Rectal smooth muscle tissue (tissue), 1 donor: ENCODE measurements at regions not wholly inside any gene's neighbourhood (a gene's known extent, or its start where the extent isn't known, plus 50 kb on each side); places are given as distances from the start of the nearest gene placed in this dataset.

Source experiments
- H3K27ac ChIP-seq: one replicate; pipeline ENCODE4 v1.7.0; 2013; ENCODE audit warnings: low read depth, low read length, inconsistent platforms
- H3K27me3 ChIP-seq: one replicate; pipeline ENCODE4 v1.7.0; 2013; ENCODE audit warnings: low read length; ENCODE audit not compliant: control insufficient read depth, insufficient read depth
- H3K36me3 ChIP-seq: one replicate; pipeline ENCODE4 v1.7.0; 2013; ENCODE audit warnings: low read length; ENCODE audit not compliant: control insufficient read depth, insufficient read depth
- H3K4me1 ChIP-seq: one replicate; pipeline ENCODE4 v1.7.0; 2013; ENCODE audit warnings: low read length; ENCODE audit not compliant: control insufficient read depth, insufficient read depth
- H3K4me3 ChIP-seq: one replicate; pipeline ENCODE4 v1.7.0; 2013; ENCODE audit warnings: low read length
- H3K9ac ChIP-seq: one replicate; pipeline ENCODE4 v1.7.0; 2013; ENCODE audit warnings: low read length

DNA sequence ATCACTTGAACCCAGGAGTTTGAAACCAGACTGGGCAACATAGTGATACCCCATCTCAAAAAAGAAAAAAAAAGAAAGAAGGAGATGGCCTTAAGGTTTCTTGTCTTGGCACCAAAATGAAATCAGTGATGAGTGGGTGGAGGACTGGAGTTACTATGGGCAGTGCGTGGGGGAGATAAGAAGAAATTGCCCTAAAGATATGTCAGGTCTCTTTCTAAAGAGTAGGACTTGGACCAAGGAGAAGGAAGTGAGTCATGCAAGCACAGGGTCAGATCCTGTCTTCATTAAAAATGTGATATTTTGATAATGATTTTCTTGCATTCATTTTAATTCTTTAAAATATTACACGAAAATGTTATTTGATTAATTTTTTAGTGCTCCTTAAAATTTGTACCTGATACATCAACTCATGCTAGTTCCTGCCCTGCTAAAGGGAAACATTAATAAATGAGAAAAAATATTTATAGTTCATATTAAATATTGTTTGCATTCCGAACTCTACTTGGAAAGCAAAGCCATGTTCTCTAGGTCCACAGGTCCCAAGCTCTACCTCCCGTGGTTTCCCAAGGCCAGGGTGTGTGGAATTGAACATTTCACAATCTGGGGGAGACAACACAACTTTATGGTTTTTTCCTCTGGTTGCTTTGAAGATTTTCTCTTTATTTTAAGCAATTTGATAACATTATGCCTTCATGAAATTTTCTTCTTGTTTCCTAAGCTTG lies 62.6 kb upstream of the CTLA4 start:
- Histone ChIP-seq H3K9ac (no peak overlapping the region), H3K36me3 (no peaks in the 10 kb centered on the region), H3K4me3 (no peak overlapping the region), H3K4me1 (no peaks in the 10 kb centered on the region), H3K27ac (no peak overlapping the region), H3K27me3 (no peaks in the 10 kb centered on the region)

DNA sequence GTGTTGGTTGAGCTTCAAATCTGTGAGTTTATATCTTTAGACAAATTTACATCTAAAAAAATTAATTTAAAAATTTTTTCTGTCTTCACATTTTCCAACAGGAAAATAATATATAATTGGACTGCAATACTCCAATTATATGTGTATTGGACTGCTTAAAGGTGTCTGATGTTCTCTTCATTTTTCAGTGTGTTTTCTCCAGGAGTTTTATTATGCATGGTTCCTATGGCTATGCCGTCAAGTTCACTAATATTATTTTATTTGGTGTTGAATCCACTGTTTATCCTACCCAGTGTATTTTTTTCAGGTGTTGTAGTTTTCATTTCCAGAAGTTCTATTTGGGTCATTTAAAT lies 62.1 kb upstream of the CTLA4 start:
- no peaks in the 10 kb centered on the region for H3K4me1 ChIP-seq
- H3K4me3 ChIP-seq = no peak overlapping the region
- no peak overlapping the region for H3K9ac ChIP-seq
- H3K27ac ChIP-seq = no peak overlapping the region
- no peaks in the 10 kb centered on the region for H3K36me3 ChIP-seq
- no peaks in the 10 kb centered on the region for H3K27me3 ChIP-seq

DNA sequence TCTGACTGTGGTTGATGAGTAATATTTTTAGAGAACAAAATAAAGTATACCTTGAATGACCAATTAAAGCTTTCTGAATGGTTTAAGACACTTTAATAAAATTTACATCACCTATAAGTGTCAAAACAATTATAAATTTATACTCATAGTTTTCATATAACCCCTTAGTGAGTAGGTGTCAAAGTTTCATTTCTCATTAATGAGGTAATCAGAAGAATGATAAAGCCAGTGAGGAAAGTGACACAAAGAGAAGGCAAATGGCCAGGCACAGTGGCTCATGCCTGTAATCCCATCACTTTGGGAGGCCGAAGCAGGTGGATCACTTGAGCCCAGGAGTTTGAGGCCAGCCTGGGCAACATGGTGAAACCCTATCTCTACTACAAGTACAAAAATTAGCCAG lies 60.8 kb upstream of the CTLA4 start:
- H3K27me3 ChIP-seq = no peaks in the 10 kb centered on the region
- no peaks in the 10 kb centered on the region for H3K36me3 ChIP-seq
- H3K4me1 ChIP-seq = no peaks in the 10 kb centered on the region
- no peak overlapping the region for H3K27ac ChIP-seq
- H3K9ac ChIP-seq = no peak overlapping the region
- H3K4me3 ChIP-seq = no peak overlapping the region

DNA sequence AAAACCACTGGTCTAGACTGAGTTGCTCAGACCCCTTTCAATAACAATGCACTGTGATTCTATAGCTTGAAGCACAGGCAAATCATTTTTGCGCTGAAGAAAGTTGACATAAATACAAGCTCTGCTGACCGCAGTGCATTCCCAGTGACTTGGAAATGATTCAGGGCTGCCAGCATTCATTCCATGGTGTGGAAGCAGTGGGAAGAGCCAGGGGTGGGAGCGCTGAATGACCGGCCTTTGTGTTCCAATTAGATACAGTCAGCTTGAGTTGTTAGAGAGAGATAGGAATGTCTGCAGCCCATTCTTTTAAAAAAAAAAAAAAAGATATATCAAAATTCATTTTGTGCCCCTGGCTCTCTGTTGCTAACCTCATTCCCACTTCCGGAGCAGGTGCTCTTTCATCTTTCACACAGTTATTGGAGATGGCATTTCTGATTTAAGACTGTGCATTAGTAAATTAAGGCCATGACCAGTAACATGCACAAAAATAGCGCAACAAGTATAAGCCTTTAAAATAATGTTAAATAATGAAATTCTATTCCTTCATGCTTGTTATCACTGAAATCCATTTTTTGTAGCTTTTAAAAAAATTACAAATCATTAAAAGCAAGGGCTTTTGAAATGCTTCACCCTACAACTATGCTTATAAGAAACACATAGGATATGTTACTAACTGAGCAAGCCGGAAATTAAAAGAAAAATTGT lies 59.4 kb upstream of the CTLA4 start:
- Histone ChIP-seq H3K9ac (no peak overlapping the region), H3K36me3 (no peaks in the 10 kb centered on the region), H3K27me3 (no peaks in the 10 kb centered on the region), H3K4me1 (no peaks in the 10 kb centered on the region), H3K4me3 (no peak overlapping the region), H3K27ac (no peak overlapping the region)

DNA sequence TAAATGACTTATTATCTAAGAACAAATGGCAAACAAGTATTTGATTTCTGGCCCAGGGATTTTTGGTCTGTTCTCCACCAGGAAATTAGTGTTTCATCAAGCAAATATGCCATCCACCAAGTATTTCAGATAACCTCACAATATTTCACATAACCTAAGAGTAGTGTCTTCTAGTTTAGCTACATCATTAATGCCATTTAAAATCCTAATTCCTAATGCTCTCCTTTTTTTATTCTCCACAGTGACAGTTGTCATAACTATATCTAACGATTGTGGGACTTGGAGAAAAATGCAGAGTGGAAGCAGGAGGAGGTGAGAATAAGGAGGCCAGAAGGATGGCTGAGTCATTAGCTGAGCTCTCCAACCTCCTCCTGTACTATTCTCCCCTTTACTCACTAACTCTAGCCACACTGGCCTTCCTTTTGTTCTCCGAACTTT lies 58.5 kb upstream of the CTLA4 start:
- Histone ChIP-seq H3K4me3 (no peak overlapping the region), H3K9ac (no peak overlapping the region), H3K27me3 (no peaks in the 10 kb centered on the region), H3K4me1 (no peaks in the 10 kb centered on the region), H3K36me3 (no peaks in the 10 kb centered on the region), H3K27ac (no peak overlapping the region)

DNA sequence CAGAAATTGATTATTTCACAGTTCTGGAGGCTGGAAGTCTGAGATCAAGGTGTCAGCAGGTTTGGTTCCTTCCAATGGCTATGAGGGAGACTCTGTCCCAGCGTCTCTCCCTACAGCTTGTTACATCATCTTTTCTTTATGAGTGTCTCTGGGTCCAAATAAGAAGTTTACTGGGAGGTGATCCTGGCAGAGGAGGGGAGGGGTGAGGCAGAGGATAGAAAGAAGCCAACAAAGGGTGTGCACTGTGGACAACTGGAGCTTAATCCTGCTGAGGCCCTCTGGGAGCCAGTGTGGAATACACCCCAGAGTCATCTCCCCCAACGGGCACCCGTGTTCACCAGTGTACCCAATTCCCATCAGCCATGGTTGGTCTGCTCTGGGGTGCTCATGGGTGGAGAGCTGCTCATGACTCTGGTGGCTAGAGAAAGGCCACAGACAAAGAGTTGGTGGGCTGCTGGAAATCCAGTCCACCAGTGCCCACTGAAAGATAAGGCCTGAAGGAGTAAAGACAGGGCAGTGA lies 57.5 kb upstream of the CTLA4 start:
- no peaks in the 10 kb centered on the region for H3K27me3 ChIP-seq
- no peaks in the 10 kb centered on the region for H3K4me1 ChIP-seq

DNA sequence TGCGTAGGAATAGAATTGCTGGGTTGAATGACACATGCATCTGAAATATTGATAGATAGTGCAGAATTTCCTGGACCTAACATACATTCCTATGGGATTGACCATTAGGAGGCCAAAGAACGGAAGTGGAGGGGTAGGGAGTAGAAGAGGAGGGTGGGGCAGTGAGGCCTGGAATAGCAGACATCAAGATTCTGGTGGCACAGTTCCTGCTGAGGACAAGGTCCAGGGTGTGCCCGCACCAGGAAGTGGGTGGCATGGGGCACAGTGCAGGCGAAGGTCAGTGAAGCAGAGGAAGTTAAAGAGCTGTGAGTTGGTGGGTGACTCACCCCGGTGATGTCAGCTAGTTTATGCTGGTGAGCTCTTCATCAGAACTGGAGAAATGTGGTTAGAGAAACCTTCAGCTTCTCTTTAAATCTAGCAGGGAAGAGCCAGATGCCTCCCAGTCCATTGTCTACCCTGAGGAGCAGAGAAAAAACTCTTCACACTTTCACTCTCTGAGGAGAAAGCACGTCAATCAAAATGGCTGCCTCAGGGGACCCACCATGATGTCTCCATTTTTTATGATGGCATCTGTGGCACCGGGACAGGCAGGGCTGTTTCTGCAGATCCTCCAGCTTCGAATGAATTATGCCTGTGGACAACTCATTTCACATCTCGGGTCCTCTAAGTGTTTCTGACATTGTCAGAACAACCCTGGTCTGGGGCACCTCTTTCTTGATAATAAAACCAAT lies 55.9 kb upstream of the CTLA4 start:
- Histone ChIP-seq H3K27me3 (no peaks in the 10 kb centered on the region), H3K4me3 (no peak overlapping the region), H3K27ac (no peak overlapping the region), H3K4me1 (no peaks in the 10 kb centered on the region), H3K36me3 (no peaks in the 10 kb centered on the region), H3K9ac (no peak overlapping the region)

More for the DNA sequence above, 57.5 kb upstream of the CTLA4 start:
- Histone ChIP-seq H3K27ac (no peak overlapping the region), H3K9ac (no peak overlapping the region), H3K4me3 (no peak overlapping the region), H3K36me3 (no peaks in the 10 kb centered on the region)

DNA sequence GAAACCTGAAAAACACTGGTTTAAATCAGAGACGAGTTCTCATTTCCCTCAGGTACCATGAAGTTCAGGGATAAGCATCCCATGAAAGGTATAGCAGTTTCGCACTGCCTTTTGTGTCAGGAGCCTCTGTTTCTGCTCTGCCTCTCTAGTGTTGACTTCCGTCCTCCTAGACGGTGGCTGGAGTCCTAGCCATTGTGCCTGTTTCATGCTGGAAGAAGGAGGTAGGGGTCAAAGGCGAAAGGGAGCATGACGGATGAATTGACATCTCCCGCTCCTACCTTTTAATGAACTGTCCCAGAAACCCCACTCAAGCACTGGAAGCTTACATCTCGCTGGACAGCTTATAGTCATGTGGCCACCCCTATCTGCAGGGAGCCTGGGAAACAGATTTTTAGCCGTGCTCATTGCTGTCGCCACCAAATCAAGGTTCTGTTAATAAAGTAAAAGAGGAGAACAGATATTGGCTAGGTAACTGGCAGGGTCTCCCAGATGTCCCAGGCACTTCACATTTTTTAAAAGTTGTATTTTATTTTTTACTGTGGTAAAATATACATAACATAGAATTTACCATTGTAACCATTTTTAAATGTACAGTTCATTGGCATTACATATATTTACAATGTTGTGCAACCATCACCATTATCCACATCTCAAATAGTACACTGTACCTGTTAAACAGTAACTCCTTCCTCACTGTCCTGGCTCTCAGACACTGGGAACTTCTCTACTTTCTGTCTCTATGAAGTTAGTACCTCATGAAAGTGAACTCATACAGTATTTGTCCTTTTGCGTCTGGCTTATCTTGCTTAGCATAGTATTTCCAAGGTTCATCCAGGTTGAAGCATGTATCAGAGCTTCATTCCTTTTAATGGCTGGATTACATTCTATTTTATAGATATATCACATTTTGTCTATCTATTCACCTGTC lies 55.0 kb upstream of the CTLA4 start:
- Histone ChIP-seq H3K27me3 (no peaks in the 10 kb centered on the region), H3K27ac (no peak overlapping the region), H3K4me1 (no peaks in the 10 kb centered on the region), H3K4me3 (no peak overlapping the region), H3K9ac (no peak overlapping the region), H3K36me3 (no peaks in the 10 kb centered on the region)

DNA sequence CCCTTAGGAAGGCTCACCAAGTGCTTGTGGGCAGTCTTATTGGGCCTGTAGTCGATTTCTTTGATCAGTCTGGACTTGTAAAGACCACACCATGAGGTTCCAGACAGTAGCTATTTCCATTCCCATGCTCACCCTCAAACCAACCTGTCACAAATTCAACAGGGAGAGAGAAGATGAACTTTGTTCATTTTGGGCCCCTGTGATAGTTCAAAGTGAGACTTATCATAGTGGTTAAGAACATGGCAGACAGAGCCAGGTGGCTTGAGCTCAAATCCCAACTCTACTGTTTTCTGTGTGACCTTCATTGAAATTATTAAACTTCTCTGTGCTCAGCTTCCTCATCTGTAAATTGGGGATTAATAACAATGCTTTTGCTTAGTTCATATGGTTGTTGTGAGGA lies 53.9 kb upstream of the CTLA4 start:
- H3K4me3 ChIP-seq = no peak overlapping the region
- H3K4me1 ChIP-seq = no peaks in the 10 kb centered on the region
- H3K9ac ChIP-seq = no peak overlapping the region
- no peaks in the 10 kb centered on the region for H3K27me3 ChIP-seq
- no peak overlapping the region for H3K27ac ChIP-seq
- H3K36me3 ChIP-seq = no peaks in the 10 kb centered on the region

DNA sequence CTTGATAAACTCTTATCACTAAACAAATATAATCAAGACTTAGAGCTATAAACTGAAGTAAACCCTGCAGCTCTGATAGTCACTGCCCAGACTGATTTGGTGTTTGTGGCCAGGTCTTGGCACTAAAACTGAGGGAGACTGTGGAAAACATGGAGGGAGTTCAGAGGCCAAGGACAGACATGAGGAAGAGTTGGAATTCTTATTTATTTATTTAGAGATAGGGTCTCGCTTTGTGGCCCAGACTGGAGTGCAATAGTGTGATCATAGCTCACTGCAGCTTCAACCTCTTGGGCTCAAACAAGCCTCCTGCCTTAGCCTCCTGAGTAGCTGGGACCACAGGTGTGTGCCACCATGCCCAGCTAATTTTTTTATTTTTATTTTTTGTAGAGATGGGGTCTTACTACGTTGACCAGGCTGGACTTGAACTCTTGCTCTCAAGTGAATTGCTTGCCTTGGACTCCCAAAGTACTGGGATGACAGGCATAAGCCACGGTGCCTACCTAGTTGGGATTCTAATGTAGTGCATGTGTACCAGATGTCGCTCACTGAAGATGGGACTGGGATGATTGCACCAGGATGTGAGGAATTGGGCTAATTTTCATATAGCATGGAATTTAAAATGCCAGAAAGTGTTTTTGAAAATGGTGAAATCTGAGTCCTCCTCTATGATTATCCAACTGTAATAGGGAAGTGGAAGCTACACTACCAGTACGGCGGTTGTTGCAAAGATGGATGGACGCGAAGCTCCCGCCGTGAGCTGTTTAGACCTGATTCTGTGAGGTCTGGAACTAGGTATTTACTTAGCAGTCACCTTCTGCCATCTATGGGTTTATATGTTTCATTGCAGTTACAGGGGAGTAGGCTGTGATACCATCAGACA lies 52.7 kb upstream of the CTLA4 start:
- Histone ChIP-seq H3K9ac (no peak overlapping the region), H3K4me3 (peak overlapping the region; percentile 34)

DNA sequence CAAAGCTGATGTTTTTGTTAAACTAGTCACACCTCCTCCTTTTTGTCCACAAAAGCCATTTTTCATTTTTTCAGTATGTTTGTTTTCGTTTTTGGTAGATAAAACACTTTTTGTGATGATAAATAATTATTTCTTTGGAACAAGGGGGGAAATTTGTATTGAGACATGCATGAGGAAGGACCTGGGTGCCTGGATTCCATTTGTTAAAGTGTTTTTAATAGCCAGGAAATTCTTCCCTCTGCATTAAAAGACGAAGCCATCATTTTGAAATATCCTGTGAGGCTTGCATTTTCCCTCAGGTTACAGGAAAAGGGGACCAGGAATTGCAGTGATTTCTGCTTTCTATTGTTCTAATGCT lies 52.1 kb upstream of the CTLA4 start:
- Histone ChIP-seq H3K27ac (no peak overlapping the region), H3K4me1 (no peaks in the 10 kb centered on the region), H3K36me3 (no peaks in the 10 kb centered on the region), H3K9ac (no peak overlapping the region), H3K27me3 (no peaks in the 10 kb centered on the region), H3K4me3 (no peak overlapping the region)

More for the DNA sequence above, 52.7 kb upstream of the CTLA4 start:
- H3K27me3 ChIP-seq = no peaks in the 10 kb centered on the region
- no peak overlapping the region for H3K27ac ChIP-seq
- no peaks in the 10 kb centered on the region for H3K4me1 ChIP-seq
- no peaks in the 10 kb centered on the region for H3K36me3 ChIP-seq
